ENCODE measurements at regions not wholly inside any gene's neighbourhood (a gene's known extent, or its start where the extent isn't known, plus 50 kb on each side); places are given as distances from the start of the nearest gene placed in this dataset.

DNA sequence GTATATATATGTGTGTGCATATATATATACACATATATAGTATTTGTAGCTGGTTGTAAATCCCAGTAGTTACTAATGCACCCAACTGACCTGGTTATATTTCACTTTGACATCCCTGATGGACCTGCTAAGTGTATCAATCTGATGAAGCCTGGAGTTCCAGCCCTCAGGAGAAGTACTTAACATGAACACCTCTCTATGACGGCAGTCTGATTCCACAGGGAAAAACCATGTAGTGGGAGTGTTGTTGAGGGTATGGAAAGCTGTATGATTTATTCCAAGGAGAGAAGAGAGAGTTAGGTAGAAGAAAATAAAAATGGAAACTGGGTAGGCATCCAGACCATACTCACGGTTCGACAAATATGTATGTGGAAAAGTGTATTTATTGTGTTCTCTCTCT lies 531.2 kb upstream of the SEMA6D start (continued):
- TF ChIP-seq, protein P1, sequence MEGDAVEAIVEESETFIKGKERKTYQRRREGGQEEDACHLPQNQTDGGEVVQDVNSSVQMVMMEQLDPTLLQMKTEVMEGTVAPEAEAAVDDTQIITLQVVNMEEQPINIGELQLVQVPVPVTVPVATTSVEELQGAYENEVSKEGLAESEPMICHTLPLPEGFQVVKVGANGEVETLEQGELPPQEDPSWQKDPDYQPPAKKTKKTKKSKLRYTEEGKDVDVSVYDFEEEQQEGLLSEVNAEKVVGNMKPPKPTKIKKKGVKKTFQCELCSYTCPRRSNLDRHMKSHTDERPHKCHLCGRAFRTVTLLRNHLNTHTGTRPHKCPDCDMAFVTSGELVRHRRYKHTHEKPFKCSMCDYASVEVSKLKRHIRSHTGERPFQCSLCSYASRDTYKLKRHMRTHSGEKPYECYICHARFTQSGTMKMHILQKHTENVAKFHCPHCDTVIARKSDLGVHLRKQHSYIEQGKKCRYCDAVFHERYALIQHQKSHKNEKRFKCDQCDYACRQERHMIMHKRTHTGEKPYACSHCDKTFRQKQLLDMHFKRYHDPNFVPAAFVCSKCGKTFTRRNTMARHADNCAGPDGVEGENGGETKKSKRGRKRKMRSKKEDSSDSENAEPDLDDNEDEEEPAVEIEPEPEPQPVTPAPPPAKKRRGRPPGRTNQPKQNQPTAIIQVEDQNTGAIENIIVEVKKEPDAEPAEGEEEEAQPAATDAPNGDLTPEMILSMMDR (IDR thresholded peaks at IDR 0.05 in 2 of 3, conservative IDR thresholded peaks at IDR 0.05 in 1 of 3; ENCODE audit: borderline replicate concordance in 1 of 3, insufficient read depth in 1 of 3, low read depth in 2 of 3, low read length in 2 of 3), result no peak

DNA sequence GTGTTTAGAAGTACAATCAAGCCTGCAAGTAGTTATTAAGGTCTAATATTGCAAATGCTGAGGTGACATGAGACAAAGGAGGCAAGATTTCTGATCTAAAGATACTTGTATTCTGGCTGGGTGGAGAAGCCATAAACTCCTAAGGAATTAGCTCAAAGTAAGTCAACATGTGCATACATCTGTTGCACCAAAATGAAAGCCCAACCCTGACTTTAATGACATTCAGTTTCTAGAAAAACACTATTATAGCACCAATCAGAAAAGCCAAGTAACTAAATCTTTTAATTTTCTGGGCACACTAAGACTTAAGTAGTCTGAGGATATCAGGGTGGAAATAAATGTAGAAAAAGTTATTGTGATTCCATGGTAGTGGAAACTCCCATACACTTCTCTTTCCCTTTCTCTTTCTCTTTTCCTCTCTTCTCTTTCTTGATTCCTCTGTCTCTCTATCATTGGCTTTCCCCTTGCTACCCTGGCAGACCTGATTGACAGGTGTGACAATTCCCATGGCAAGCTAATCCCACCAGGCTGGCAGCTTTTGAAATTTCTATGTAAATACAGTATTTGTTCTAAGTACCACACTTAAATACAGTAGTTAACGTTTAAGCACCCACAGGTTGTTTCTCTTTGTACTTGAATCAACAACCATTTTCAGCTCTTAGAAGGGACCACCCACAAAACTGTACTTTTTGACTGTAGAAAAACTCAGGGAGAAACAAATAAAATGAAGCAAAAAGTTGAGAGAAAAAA lies 528.4 kb upstream of the SEMA6D start:
- Histone ChIP-seq H3K4me2 (ENCODE audit: low read length) (no peak overlapping the region), H3K9me3 (ENCODE audit: control insufficient read depth in 1 of 2, insufficient read depth in 1 of 2, low read depth in 1 of 2, low read length in 2 of 2) (peaks cover 6 to 16% of the 10 kb centered on the region in 2 experiments; a peak in 1 of 4 replicates), H3K9ac (ENCODE audit: low read length) (no peak overlapping the region), H3K27me3 (ENCODE audit: insufficient read depth, low read length) (no peaks in the 10 kb centered on the region), H2AFZ (ENCODE audit: low read depth, low read length, poor library complexity, severe bottlenecking) (no peak overlapping the region), H3K36me3 (ENCODE audit: control insufficient read depth in 1 of 2, insufficient read depth in 2 of 2, low read length in 2 of 2) (no peaks in the 10 kb centered on the region), H3K4me1 (ENCODE audit: control insufficient read depth in 1 of 2, insufficient read depth in 2 of 2, low read length in 2 of 2) (no peaks in the 10 kb centered on the region), H4K20me1 (ENCODE audit: insufficient read depth) (no peaks in the 10 kb centered on the region), H3K4me3 (replicated peaks in 1 of 2; ENCODE audit: low read depth in 1 of 2, low read length in 2 of 2) (no peak overlapping the region), H3K79me2 (ENCODE audit: insufficient read depth, low read length) (no peaks in the 10 kb centered on the region), H3K9me2 (ENCODE audit: insufficient read depth) (no peaks in the 10 kb centered on the region), H3K27ac (ENCODE audit: low read depth, low read length) (no peak overlapping the region)
- intact Hi-C loops (cut with micrococcal nuclease), result no loop called here
- ChIA-PET RAD21 (ENCODE audit: low non-redundant PET in 1 of 2, low total read pairs in 2 of 2, uncharacterized antibody in 2 of 2, unreplicated experiment in 2 of 2) (no interaction called here), POLR2A (no interaction called here), CTCF (no interaction called here)
- BruUV-seq (replicated peaks), result no TSS peak
- DNase-seq (ENCODE audit: low read depth, low spot score) (no peak), ATAC-seq (no peak)
- TF ChIP-seq SRF (IDR thresholded peaks at IDR 0.05; ENCODE audit: low read depth), result no peak
- no peak for TF ChIP-seq EGR1 (IDR thresholded peaks at IDR 0.05; ENCODE audit: low read depth)
- no peak for TF ChIP-seq ELF1 (IDR thresholded peaks at IDR 0.05; ENCODE audit: borderline replicate concordance, low read depth)
- no peak for TF ChIP-seq ZFX (IDR thresholded peaks at IDR 0.05)
- TF ChIP-seq POLR2A (IDR thresholded peaks at IDR 0.05; ENCODE audit: borderline replicate concordance, extremely low read depth, insufficient read depth, insufficient read length), result no peak
- no peak for TF ChIP-seq JUND (IDR thresholded peaks at IDR 0.05)
- TF ChIP-seq RAD21 (IDR thresholded peaks at IDR 0.05; ENCODE audit: low read depth), result no peak
- no peak for TF ChIP-seq CEBPB (IDR thresholded peaks at IDR 0.05; ENCODE audit: low read depth)
- TF ChIP-seq CBX3 (IDR thresholded peaks at IDR 0.05; ENCODE audit: low read depth), result no peak
- no peak for TF ChIP-seq FOSL1 (IDR thresholded peaks at IDR 0.05; ENCODE audit: low read depth)
- TF ChIP-seq, protein P2, sequence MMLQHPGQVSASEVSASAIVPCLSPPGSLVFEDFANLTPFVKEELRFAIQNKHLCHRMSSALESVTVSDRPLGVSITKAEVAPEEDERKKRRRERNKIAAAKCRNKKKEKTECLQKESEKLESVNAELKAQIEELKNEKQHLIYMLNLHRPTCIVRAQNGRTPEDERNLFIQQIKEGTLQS (IDR thresholded peaks at IDR 0.05), result no peak
- no peak for TF ChIP-seq POLR2AphosphoS5 (IDR thresholded peaks at IDR 0.05; ENCODE audit: low read depth, low read length)
- TF ChIP-seq, protein P3, sequence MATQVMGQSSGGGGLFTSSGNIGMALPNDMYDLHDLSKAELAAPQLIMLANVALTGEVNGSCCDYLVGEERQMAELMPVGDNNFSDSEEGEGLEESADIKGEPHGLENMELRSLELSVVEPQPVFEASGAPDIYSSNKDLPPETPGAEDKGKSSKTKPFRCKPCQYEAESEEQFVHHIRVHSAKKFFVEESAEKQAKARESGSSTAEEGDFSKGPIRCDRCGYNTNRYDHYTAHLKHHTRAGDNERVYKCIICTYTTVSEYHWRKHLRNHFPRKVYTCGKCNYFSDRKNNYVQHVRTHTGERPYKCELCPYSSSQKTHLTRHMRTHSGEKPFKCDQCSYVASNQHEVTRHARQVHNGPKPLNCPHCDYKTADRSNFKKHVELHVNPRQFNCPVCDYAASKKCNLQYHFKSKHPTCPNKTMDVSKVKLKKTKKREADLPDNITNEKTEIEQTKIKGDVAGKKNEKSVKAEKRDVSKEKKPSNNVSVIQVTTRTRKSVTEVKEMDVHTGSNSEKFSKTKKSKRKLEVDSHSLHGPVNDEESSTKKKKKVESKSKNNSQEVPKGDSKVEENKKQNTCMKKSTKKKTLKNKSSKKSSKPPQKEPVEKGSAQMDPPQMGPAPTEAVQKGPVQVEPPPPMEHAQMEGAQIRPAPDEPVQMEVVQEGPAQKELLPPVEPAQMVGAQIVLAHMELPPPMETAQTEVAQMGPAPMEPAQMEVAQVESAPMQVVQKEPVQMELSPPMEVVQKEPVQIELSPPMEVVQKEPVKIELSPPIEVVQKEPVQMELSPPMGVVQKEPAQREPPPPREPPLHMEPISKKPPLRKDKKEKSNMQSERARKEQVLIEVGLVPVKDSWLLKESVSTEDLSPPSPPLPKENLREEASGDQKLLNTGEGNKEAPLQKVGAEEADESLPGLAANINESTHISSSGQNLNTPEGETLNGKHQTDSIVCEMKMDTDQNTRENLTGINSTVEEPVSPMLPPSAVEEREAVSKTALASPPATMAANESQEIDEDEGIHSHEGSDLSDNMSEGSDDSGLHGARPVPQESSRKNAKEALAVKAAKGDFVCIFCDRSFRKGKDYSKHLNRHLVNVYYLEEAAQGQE (IDR thresholded peaks at IDR 0.05; ENCODE audit: low read depth), result no peak
- TF ChIP-seq, protein P1 (IDR thresholded peaks at IDR 0.05 in 2 of 3, conservative IDR thresholded peaks at IDR 0.05 in 1 of 3; ENCODE audit: borderline replicate concordance in 1 of 3, insufficient read depth in 1 of 3, low read depth in 2 of 3, low read length in 2 of 3), result no peak
- no peak for TF ChIP-seq TCF7L2 (IDR thresholded peaks at IDR 0.05; ENCODE audit: borderline replicate concordance, extremely low read depth, insufficient read depth, insufficient read length)
- TF ChIP-seq, protein P4, sequence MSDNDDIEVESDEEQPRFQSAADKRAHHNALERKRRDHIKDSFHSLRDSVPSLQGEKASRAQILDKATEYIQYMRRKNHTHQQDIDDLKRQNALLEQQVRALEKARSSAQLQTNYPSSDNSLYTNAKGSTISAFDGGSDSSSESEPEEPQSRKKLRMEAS (IDR thresholded peaks at IDR 0.05), result no peak
- TF ChIP-seq EZH2phosphoT487 (IDR thresholded peaks at IDR 0.05; ENCODE audit: borderline replicate concordance), result no peak
- no peak for TF ChIP-seq SIN3A (IDR thresholded peaks at IDR 0.05; ENCODE audit: low read depth)

Measured in HCT116 (cell line).